Loucy (cell line): ENCODE measurements at regions not wholly inside any gene's neighbourhood (a gene's known extent, or its start where the extent isn't known, plus 50 kb on each side); places are given as distances from the start of the nearest gene placed in this dataset.

Source experiments
- CTCF ChIP-seq: fragments of 200-600 bp; sonication (generic); conservative IDR thresholded peaks from 2 replicates; pipeline ENCODE4 v1.5.1; 2014; ENCODE audit warnings: mild to moderate bottlenecking, antibody characterized with exemption, low read length
- EZH2phosphoT487 ChIP-seq: fragments of 200-600 bp; IDR thresholded peaks from 2 replicates; pipeline ENCODE4 v1.6.1; 2018; ENCODE audit warnings: antibody characterized with exemption, mild to moderate bottlenecking, moderate library complexity, borderline replicate concordance

- TF ChIP-seq EZH2phosphoT487 (no peak), CTCF (peak; percentile 30)
Measured at GRCh38 chr5:10140195-10140973, 109.3 kb downstream of the ATPSCKMT start.
